Astrocyte (in vitro differentiated cells and primary cell): ENCODE measurements at regions not wholly inside any gene's neighbourhood (a gene's known extent, or its start where the extent isn't known, plus 50 kb on each side); places are given as distances from the start of the nearest gene placed in this dataset.
A peak's percentile ranks its signal among the peaks of the same experiment; 100 is the strongest.
"Not testable (repeated sequence)": the region's sequence is repeated elsewhere in the genome, so short reads cannot be mapped to it uniquely, and the experiment has no call there.

Source experiments
- DNase-seq: peaks from one replicate; pipeline ENCODE4 v3.0.0-alpha.2; 2010; ENCODE audit warnings: low read depth
- FAIRE-seq: peaks from 2 replicates; lab custom pipeline; 2011; peaks lifted over from hg19 to GRCh38; lab: Jason Lieb, UNC
- H2AFZ ChIP-seq: 2 replicates; pipeline ENCODE4 v1.6.0; 2012; ENCODE audit warnings: low read depth, low read length, inconsistent platforms
- H3K27ac ChIP-seq: 2 replicates; pipeline ENCODE4 v1.5.1; 2011; ENCODE audit warnings: low read depth, low read length, inconsistent platforms
- H3K27me3 ChIP-seq: 2 replicates; pipeline ENCODE4 v1.6.0; 2011; ENCODE audit warnings: low read length, inconsistent platforms; ENCODE audit not compliant: insufficient read depth
- H3K36me3 ChIP-seq: 2 replicates; pipeline ENCODE4 v1.5.1; 2011; ENCODE audit warnings: low read length, inconsistent platforms; ENCODE audit not compliant: insufficient read depth
- H3K4me1 ChIP-seq: 2 replicates; pipeline ENCODE4 v1.5.1; 2011; ENCODE audit warnings: low read length, inconsistent platforms; ENCODE audit not compliant: insufficient read depth
- H3K4me2 ChIP-seq: 2 replicates; pipeline ENCODE4 v1.6.0; 2012; ENCODE audit warnings: low read length, inconsistent platforms
- H3K4me3 ChIP-seq: 2 replicates; pipeline ENCODE4 v1.5.1; 2011; ENCODE audit warnings: low read depth, mild to moderate bottlenecking, low read length, inconsistent platforms; ENCODE audit not compliant: insufficient read depth
- H3K79me2 ChIP-seq: 2 replicates; pipeline ENCODE4 v1.6.0; 2012; ENCODE audit warnings: mild to moderate bottlenecking, low read length, inconsistent platforms; ENCODE audit not compliant: insufficient read depth
- H3K9ac ChIP-seq: 2 replicates; pipeline ENCODE4 v1.6.0; 2012; ENCODE audit warnings: mild to moderate bottlenecking, low read length, inconsistent platforms
- H3K9me3 ChIP-seq: 2 replicates; pipeline ENCODE4 v1.5.1; 2012; ENCODE audit warnings: low read depth, mild to moderate bottlenecking, low read length, inconsistent platforms; ENCODE audit not compliant: insufficient read depth
- H4K20me1 ChIP-seq: 2 replicates; pipeline ENCODE4 v1.6.0; 2012; ENCODE audit warnings: low read length, inconsistent platforms; ENCODE audit not compliant: insufficient read depth
- H3K27ac Mint-ChIP-seq: one replicate; pipeline ENCODE4 v1.8.0; 2021; ENCODE audit warnings: mild to moderate bottlenecking, mixed read lengths; ENCODE audit not compliant: unreplicated experiment
- H3K27me3 Mint-ChIP-seq: one replicate; pipeline ENCODE4 v1.8.0; 2021; ENCODE audit warnings: low read depth, mixed read lengths; ENCODE audit not compliant: unreplicated experiment
- H3K36me3 Mint-ChIP-seq: one replicate; pipeline ENCODE4 v1.8.0; 2021; ENCODE audit warnings: low read depth, mixed read lengths; ENCODE audit not compliant: unreplicated experiment
- H3K4me1 Mint-ChIP-seq: one replicate; pipeline ENCODE4 v1.8.0; 2021; ENCODE audit warnings: low read depth, mixed read lengths; ENCODE audit not compliant: unreplicated experiment
- H3K4me3 Mint-ChIP-seq: one replicate; pipeline ENCODE4 v1.8.0; 2021; ENCODE audit warnings: mild to moderate bottlenecking, moderate library complexity, mixed read lengths; ENCODE audit not compliant: unreplicated experiment
- H3K9me3 Mint-ChIP-seq: one replicate; pipeline ENCODE4 v1.8.0; 2021; ENCODE audit warnings: mild to moderate bottlenecking, mixed read lengths; ENCODE audit not compliant: unreplicated experiment
- EZH2 ChIP-seq: IDR thresholded peaks from 2 replicates; pipeline ENCODE4 v1.6.1; 2012; ENCODE audit warnings: mild to moderate bottlenecking, low read length, inconsistent platforms; ENCODE audit not compliant: insufficient read depth
- TF ChIP-seq, protein P1 (sequence below): IDR thresholded peaks from 2 replicates; pipeline ENCODE4 v1.5.1; 2011; ENCODE audit warnings: low read depth, mild to moderate bottlenecking, inconsistent platforms, low read length, moderate library complexity; ENCODE audit not compliant: insufficient read depth

DNA sequence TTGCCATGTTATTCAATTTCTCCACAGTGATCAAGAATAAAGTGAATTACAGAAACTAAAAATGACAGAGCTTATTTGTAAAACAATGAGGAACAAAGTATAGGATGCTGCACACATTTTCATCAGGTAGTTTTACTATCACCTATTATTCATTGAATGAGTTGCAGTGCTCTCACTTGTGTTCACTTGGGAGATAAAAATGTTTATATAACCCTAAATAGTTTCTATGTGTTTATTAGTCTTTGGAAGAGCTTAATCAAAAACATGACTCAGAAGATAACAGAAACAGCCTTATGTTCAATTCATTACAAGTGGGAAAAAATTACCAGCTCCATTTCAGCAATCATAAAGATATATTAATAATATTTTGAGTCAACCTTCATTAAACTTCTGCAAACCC, 796.2 kb downstream of the SLITRK1 start:
- no peaks in the 10 kb centered on the region for H3K4me1 Mint-ChIP-seq
- Histone ChIP-seq H3K9me3 (no peaks in the 10 kb centered on the region), H3K27ac (no peak overlapping the region), H3K36me3 (no peaks in the 10 kb centered on the region), H3K4me1 (no peaks in the 10 kb centered on the region), H3K27me3 (no peaks in the 10 kb centered on the region), H3K4me2 (no peak overlapping the region), H3K79me2 (no peaks in the 10 kb centered on the region), H2AFZ (no peak overlapping the region), H3K4me3 (no peak overlapping the region), H3K9ac (no peak overlapping the region), H4K20me1 (no peaks in the 10 kb centered on the region)
- no peak overlapping the region for H3K27ac Mint-ChIP-seq
- FAIRE-seq (no peak), DNase-seq (peak; percentile 20)
- TF ChIP-seq, protein P1, sequence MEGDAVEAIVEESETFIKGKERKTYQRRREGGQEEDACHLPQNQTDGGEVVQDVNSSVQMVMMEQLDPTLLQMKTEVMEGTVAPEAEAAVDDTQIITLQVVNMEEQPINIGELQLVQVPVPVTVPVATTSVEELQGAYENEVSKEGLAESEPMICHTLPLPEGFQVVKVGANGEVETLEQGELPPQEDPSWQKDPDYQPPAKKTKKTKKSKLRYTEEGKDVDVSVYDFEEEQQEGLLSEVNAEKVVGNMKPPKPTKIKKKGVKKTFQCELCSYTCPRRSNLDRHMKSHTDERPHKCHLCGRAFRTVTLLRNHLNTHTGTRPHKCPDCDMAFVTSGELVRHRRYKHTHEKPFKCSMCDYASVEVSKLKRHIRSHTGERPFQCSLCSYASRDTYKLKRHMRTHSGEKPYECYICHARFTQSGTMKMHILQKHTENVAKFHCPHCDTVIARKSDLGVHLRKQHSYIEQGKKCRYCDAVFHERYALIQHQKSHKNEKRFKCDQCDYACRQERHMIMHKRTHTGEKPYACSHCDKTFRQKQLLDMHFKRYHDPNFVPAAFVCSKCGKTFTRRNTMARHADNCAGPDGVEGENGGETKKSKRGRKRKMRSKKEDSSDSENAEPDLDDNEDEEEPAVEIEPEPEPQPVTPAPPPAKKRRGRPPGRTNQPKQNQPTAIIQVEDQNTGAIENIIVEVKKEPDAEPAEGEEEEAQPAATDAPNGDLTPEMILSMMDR: no peak
- TF ChIP-seq EZH2: no peak
- no peak overlapping the region for H3K4me3 Mint-ChIP-seq
- H3K9me3 Mint-ChIP-seq: peaks cover 11% of the 10 kb centered on the region
- no peaks in the 10 kb centered on the region for H3K36me3 Mint-ChIP-seq
- no peaks in the 10 kb centered on the region for H3K27me3 Mint-ChIP-seq

DNA sequence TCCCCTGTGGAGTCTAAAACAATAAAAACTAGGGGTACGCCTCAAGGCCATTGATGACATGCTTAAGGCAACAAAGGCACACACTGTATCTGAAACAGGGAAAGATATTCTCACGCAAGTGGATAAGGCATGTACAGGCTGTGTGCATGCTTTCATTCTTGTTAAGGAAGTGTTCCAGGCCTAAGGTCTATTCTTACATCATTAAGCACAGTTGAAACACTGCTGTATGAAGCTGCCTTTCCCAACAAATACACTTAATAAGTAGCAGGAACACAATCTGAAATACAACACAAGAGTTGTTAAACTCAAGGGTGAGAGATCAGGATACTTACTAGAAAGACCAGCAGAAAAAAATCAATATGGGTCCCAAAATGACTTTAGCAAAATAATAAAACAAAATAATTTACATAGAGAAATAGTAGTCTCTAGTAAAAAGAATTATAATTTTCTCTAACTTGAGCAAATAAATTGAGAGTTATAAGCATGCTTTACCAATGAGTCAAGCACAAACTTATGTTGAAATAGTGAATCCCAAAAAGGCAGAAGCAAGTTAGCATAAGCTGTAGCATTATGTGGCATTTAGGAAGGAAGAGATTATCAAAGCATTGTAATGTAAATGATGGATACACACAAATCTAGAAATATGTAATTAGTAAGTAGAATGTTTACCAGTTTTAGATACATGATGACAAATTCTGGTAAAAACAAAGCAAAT, 796.9 kb downstream of the SLITRK1 start:
- Histone ChIP-seq H3K9me3 (no peaks in the 10 kb centered on the region), H3K79me2 (no peaks in the 10 kb centered on the region), H3K4me2 (no peak overlapping the region), H3K36me3 (no peaks in the 10 kb centered on the region), H3K27me3 (no peaks in the 10 kb centered on the region), H3K4me1 (no peaks in the 10 kb centered on the region), H3K27ac (no peak overlapping the region), H2AFZ (no peak overlapping the region), H3K4me3 (no peak overlapping the region), H3K9ac (no peak overlapping the region), H4K20me1 (no peaks in the 10 kb centered on the region)
- H3K9me3 Mint-ChIP-seq: peaks cover 6% of the 10 kb centered on the region
- H3K27me3 Mint-ChIP-seq: no peaks in the 10 kb centered on the region
- peak; percentile 7 for DNase-seq
- no peak for FAIRE-seq
- no peak overlapping the region for H3K27ac Mint-ChIP-seq
- H3K36me3 Mint-ChIP-seq: no peaks in the 10 kb centered on the region
- no peaks in the 10 kb centered on the region for H3K4me1 Mint-ChIP-seq
- H3K4me3 Mint-ChIP-seq: no peak overlapping the region
- TF ChIP-seq, protein P1: no peak
- TF ChIP-seq EZH2: no peak

DNA sequence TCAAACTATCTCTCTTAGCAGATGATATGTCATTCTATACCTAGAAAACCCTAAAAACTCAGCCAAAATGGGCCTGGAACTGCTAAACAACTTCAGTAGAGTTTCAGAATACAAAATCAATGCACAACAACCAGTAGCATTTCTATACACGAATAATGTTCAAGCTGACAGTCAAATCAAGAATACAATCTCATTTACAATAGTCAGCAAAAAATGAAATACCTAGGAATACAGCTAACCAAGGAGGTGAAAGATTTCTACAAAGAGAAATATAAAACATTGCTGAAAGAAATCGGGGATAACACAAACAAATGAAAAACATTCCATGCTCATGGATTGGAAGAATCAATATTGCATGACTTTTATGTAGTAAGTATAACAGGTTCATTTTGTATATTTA, 804.8 kb downstream of the SLITRK1 start:
- Histone ChIP-seq H3K4me2 (no peak overlapping the region), H3K79me2 (no peaks in the 10 kb centered on the region), H3K4me1 (no peaks in the 10 kb centered on the region), H4K20me1 (no peaks in the 10 kb centered on the region), H3K27ac (no peak overlapping the region), H2AFZ (no peak overlapping the region), H3K4me3 (no peak overlapping the region), H3K9ac (no peak overlapping the region), H3K27me3 (no peaks in the 10 kb centered on the region), H3K36me3 (no peaks in the 10 kb centered on the region), H3K9me3 (no peaks in the 10 kb centered on the region)
- FAIRE-seq (no peak), DNase-seq (no peak)
- Mint-ChIP-seq H3K9me3 (peaks cover 6% of the 10 kb centered on the region), H3K4me1 (peaks cover 5% of the 10 kb centered on the region), H3K27ac (no peak overlapping the region), H3K4me3 (no peak overlapping the region), H3K27me3 (no peaks in the 10 kb centered on the region), H3K36me3 (no peaks in the 10 kb centered on the region)
- no peak for TF ChIP-seq EZH2
- TF ChIP-seq, protein P1: no peak

DNA sequence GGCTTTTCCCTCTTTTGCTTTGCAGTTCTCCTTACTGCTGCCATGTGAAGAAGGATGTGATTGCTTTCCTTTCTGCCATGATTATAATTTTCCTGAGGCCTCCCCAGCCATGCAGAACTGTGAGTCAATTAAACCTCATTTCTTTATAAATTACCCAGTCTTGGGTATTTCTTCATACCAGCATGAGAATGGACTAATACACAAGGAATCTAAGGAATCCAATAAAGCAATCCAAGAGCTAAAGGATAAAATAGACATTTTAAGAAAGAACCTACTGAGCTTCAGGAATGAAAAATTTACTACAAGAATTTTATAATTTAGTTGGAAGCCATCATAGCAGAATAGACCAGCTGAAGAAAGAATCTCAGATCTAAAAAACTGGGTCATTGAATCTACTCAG, 808.3 kb downstream of the SLITRK1 start:
- H3K4me2 ChIP-seq, H3K27ac ChIP-seq, H3K27me3 ChIP-seq, H3K4me1 Mint-ChIP-seq, H2AFZ ChIP-seq, H3K27ac Mint-ChIP-seq, H4K20me1 ChIP-seq, H3K4me3 Mint-ChIP-seq, H3K27me3 Mint-ChIP-seq, H3K9me3 ChIP-seq, H3K36me3 Mint-ChIP-seq, FAIRE-seq, H3K9ac ChIP-seq, H3K4me1 ChIP-seq, H3K9me3 Mint-ChIP-seq, H3K4me3 ChIP-seq, H3K79me2 ChIP-seq, H3K36me3 ChIP-seq: not testable (repeated sequence)
- DNase-seq: peak; percentile 25
